AG04450 (cell line): ENCODE measurements at regions not wholly inside any gene's neighbourhood (a gene's known extent, or its start where the extent isn't known, plus 50 kb on each side); places are given as distances from the start of the nearest gene placed in this dataset.

Source experiments
- CTCF ChIA-PET: fragments of 300-600, 350-600 bp; formaldehyde crosslinking; extraction: SDS; loops from one replicate; lab custom pipeline; 2022; ENCODE audit warnings: antibody characterized with exemption, inconsistent platforms; lab: Charles Lee
- POLR2A ChIA-PET: fragments of 350-600 bp; formaldehyde crosslinking; extraction: SDS; loops from one replicate; lab custom pipeline; 2021; ENCODE audit warnings: antibody characterized with exemption, inconsistent platforms; lab: Yijun Ruan, JAX
- DNase-seq: peaks from one replicate; pipeline ENCODE4 v3.0.0-alpha.2; 2011; ENCODE audit warnings: low read depth, low spot score
- H3K27ac ChIP-seq: one replicate; pipeline ENCODE4 v1.5.1; 2012; ENCODE audit warnings: low read depth, low read length, control low read depth
- H3K27me3 ChIP-seq: one replicate; pipeline ENCODE4 v1.6.0; 2012; ENCODE audit warnings: low read length; ENCODE audit not compliant: control insufficient read depth, insufficient read depth
- H3K4me3 ChIP-seq: 2 replicates; pipeline ENCODE4 v1.5.1; 2011; ENCODE audit warnings: mild to moderate bottlenecking, low read depth, low read length, control low read depth
- H3K9me3 ChIP-seq: 2 replicates; pipeline ENCODE4 v1.5.1; 2012; ENCODE audit warnings: low read length; ENCODE audit not compliant: control insufficient read depth, insufficient read depth
- CTCF ChIP-seq: IDR thresholded peaks from 2 replicates; pipeline ENCODE4 v1.5.1; 2011; ENCODE audit warnings: low read depth, low read length, control low read depth, inconsistent platforms

- no peaks in the 10 kb centered on the region for H3K9me3 ChIP-seq
- CTCF ChIA-PET, result no interaction called here
- H3K4me3 ChIP-seq, result no peak overlapping the region
- no peak overlapping the region for H3K27ac ChIP-seq
- no peak for DNase-seq
- H3K27me3 ChIP-seq, result no peaks in the 10 kb centered on the region
- POLR2A ChIA-PET, result no interaction called here
- TF ChIP-seq CTCF, result no peak
These were observed 409.3 kb upstream of the KCNH7 start for GRCh38 chr2:163247847-163248220.

DNA sequence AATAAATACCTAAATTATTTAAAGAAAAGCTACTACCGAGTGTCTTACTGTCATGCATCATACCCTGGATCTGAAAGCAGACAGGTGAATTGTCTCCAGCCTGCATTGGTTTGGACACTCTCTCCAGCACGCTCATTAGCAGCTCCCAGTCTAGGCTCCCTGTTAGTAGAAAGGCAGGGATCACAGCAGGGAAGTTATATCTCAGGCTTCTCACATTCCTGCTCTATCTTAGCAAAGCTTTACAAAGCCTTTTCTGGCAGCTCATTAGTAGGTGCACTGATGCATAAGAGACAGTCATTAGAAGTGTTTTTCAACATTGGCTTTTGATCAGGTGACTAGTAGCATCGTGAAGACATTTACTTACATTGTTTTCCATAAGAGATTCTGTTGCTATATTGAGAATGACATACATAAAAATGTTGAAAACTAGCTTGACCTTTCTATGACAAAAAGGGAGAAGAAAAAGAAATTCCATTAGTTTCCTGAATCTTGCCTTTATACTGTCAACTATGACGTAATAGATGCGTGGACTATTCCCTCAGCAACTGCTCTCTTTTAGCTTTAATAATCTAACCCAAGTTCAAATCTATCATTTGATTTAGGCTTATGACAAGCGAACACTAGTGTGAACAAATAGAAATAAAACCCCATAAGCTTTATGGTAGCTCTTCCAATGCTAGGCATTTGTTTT lies 408.7 kb upstream of the KCNH7 start:
- ChIA-PET POLR2A (no interaction called here), CTCF (interaction anchor here (0.9 kb wide), 1 partner anchor 14 kb away, joined by 3 read pairs; no protein-coding TSS in a partner anchor)
- H3K9me3 ChIP-seq, result no peaks in the 10 kb centered on the region
- no peak overlapping the region for H3K27ac ChIP-seq
- no peak overlapping the region for H3K4me3 ChIP-seq
- H3K27me3 ChIP-seq, result no peaks in the 10 kb centered on the region
- TF ChIP-seq CTCF, result no peak
- no peak for DNase-seq

- Histone ChIP-seq H3K9me3 (no peaks in the 10 kb centered on the region), H3K27ac (no peak overlapping the region), H3K4me3 (no peak overlapping the region), H3K27me3 (no peaks in the 10 kb centered on the region)
- DNase-seq, result no peak
- TF ChIP-seq CTCF, result no peak
- ChIA-PET POLR2A (no interaction called here), CTCF (interaction anchor here (0.9 to 1.5 kb wide), 2 partner anchors 15 to 815 kb away, joined by 3 read pairs; no protein-coding TSS in a partner anchor)
These were observed 407.6 kb upstream of the KCNH7 start for GRCh38 chr2:163246135-163246534.

DNA sequence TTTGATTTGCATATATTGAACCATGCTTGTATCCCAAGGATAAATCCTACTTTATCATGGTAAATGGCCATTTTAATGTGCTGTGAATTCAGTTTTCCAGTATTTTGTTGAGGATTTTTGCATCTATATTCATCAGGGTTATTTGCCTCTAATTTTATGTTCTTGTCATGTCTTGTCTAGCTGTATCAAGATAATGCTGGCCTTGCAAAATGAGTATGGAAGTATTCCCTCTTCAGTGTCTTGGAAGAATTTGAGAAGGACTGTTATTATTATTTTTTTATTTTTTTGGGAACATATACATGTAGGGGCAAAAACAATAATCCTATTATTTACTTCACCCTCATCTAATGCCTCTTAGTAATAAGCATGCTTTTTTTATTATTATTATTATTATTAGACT lies 398.0 kb upstream of the KCNH7 start:
- Histone ChIP-seq H3K9me3 (no peaks in the 10 kb centered on the region), H3K27ac (no peak overlapping the region), H3K4me3 (no peak overlapping the region), H3K27me3 (no peaks in the 10 kb centered on the region)
- POLR2A ChIA-PET, result no interaction called here
- TF ChIP-seq CTCF, result no peak
- CTCF ChIA-PET, result no interaction called here
- DNase-seq, result no peak

DNA sequence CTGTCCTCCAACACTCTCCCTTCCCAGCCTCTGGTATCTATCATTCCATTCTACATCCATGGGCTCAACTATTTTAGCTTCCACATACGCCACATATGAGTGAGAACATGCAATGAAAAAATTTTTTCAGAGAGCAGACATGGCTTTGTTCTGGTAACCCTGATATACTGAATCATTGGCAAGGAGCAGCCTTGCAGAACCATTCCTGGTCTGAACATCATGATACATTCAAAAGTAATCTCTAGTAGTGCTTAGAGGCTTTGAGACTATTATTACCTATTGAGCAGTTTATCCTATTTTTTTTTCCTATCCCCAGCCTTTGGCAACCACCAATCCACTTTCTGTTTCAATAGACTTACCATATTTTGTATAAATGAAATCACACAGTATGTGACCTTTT lies 393.1 kb upstream of the KCNH7 start:
- H3K27ac ChIP-seq, result no peak overlapping the region
- H3K9me3 ChIP-seq, result no peaks in the 10 kb centered on the region
- H3K4me3 ChIP-seq, result no peak overlapping the region
- ChIA-PET POLR2A (no interaction called here), CTCF (no interaction called here)
- DNase-seq, result no peak
- no peak for TF ChIP-seq CTCF
- H3K27me3 ChIP-seq, result no peaks in the 10 kb centered on the region
